ENCODE measurements at regions not wholly inside any gene's neighbourhood (a gene's known extent, or its start where the extent isn't known, plus 50 kb on each side); places are given as distances from the start of the nearest gene placed in this dataset.

DNA sequence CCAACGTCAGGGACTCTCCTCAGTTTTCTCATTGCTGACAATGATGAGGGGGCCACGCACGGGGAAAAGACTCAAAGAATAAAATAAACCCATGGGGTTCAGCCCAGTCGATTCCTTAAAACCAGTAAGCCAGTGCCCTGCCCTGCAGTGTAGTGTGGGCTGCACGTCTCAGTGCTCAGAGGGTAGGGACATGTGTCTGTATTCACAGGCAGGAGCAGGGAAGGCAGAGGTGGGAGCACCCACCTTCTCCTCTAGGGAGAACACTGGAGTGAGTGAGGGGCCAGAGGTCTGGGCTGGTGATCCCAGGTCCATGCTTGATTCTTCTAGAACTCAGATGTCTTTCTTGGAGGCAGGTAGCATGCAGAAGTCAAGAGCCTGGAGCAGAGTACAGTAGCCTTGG, 303.6 kb downstream of the MATN1 start:
- TF ChIP-seq, protein P1, sequence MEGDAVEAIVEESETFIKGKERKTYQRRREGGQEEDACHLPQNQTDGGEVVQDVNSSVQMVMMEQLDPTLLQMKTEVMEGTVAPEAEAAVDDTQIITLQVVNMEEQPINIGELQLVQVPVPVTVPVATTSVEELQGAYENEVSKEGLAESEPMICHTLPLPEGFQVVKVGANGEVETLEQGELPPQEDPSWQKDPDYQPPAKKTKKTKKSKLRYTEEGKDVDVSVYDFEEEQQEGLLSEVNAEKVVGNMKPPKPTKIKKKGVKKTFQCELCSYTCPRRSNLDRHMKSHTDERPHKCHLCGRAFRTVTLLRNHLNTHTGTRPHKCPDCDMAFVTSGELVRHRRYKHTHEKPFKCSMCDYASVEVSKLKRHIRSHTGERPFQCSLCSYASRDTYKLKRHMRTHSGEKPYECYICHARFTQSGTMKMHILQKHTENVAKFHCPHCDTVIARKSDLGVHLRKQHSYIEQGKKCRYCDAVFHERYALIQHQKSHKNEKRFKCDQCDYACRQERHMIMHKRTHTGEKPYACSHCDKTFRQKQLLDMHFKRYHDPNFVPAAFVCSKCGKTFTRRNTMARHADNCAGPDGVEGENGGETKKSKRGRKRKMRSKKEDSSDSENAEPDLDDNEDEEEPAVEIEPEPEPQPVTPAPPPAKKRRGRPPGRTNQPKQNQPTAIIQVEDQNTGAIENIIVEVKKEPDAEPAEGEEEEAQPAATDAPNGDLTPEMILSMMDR (IDR thresholded peaks at IDR 0.05): no peak
- TF ChIP-seq POLR2AphosphoS5 (IDR thresholded peaks at IDR 0.05): no peak
